Activated CD8-positive, alpha-beta T cell treated with anti-CD3 and anti-CD28 coated beads for 36 hours (primary cell): ENCODE measurements at regions not wholly inside any gene's neighbourhood (a gene's known extent, or its start where the extent isn't known, plus 50 kb on each side); places are given as distances from the start of the nearest gene placed in this dataset.
"Not testable (repeated sequence)": the region's sequence is repeated elsewhere in the genome, so short reads cannot be mapped to it uniquely, and the experiment has no call there.

Experiments
- ATAC-seq: fragments of 200-7000 bp; cut with Tn5 transposase; one replicate; pipeline ENCODE4 v1.10.0; 2021; ENCODE audit warnings: mild to moderate bottlenecking, moderate library complexity
- CTCF ChIA-PET: fragments of 350-600 bp; sonication (Branson Sonifier 250); formaldehyde crosslinking; loops from one replicate; lab custom pipeline; 2021; ENCODE audit warnings: antibody characterized with exemption; lab: Charles Lee
- POLR2A ChIA-PET: fragments of 350-600 bp; sonication (Branson Sonifier 250); formaldehyde crosslinking; loops from one replicate; lab custom pipeline; 2021; ENCODE audit warnings: antibody characterized with exemption; lab: Charles Lee
- DNase-seq: peaks from one replicate; pipeline ENCODE4 v3.0.0-alpha.2; 2020
- H3K27ac Mint-ChIP-seq: one replicate; pipeline ENCODE4 v1.8.0; 2021; ENCODE audit warnings: mild to moderate bottlenecking, mixed read lengths
- H3K27me3 Mint-ChIP-seq: one replicate; pipeline ENCODE4 v1.8.0; 2021; ENCODE audit warnings: mixed read lengths
- H3K36me3 Mint-ChIP-seq: one replicate; pipeline ENCODE4 v1.8.0; 2021; ENCODE audit warnings: low read depth, mixed read lengths
- H3K4me1 Mint-ChIP-seq: one replicate; pipeline ENCODE4 v1.8.0; 2021; ENCODE audit warnings: low read depth, mixed read lengths
- H3K4me3 Mint-ChIP-seq: one replicate; pipeline ENCODE4 v1.8.0; 2021; ENCODE audit warnings: mild to moderate bottlenecking, moderate library complexity, mixed read lengths
- H3K9me3 Mint-ChIP-seq: one replicate; pipeline ENCODE4 v1.8.0; 2021; ENCODE audit warnings: mixed read lengths
- intact Hi-C: fragments of 100-400 bp; cut with micrococcal nuclease; formaldehyde crosslinking; loops from one replicate; pipeline ENCODE4 v1.10.0; 2022
- TF ChIP-seq, protein P1 (sequence below): fragments of 200-600 bp; IDR thresholded peaks from one replicate; pipeline ENCODE4 v1.8.0; 2022; ENCODE audit warnings: antibody characterized with exemption, mild to moderate bottlenecking

- intact Hi-C loops: no loop called here
- ATAC-seq (no peak), DNase-seq (no peak)
- TF ChIP-seq, protein P1, sequence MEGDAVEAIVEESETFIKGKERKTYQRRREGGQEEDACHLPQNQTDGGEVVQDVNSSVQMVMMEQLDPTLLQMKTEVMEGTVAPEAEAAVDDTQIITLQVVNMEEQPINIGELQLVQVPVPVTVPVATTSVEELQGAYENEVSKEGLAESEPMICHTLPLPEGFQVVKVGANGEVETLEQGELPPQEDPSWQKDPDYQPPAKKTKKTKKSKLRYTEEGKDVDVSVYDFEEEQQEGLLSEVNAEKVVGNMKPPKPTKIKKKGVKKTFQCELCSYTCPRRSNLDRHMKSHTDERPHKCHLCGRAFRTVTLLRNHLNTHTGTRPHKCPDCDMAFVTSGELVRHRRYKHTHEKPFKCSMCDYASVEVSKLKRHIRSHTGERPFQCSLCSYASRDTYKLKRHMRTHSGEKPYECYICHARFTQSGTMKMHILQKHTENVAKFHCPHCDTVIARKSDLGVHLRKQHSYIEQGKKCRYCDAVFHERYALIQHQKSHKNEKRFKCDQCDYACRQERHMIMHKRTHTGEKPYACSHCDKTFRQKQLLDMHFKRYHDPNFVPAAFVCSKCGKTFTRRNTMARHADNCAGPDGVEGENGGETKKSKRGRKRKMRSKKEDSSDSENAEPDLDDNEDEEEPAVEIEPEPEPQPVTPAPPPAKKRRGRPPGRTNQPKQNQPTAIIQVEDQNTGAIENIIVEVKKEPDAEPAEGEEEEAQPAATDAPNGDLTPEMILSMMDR: no peak
- H3K27ac Mint-ChIP-seq: no peak overlapping the region
- H3K4me1 Mint-ChIP-seq: no peaks in the 10 kb centered on the region
- CTCF ChIA-PET: no interaction called here
- H3K4me3 Mint-ChIP-seq: no peak overlapping the region
- no peaks in the 10 kb centered on the region for H3K27me3 Mint-ChIP-seq
- POLR2A ChIA-PET: interaction anchor here (0.6 kb wide), 2 partner anchors 38 to 715 kb away, joined by 3 read pairs; no protein-coding TSS in a partner anchor
- H3K36me3 Mint-ChIP-seq: no peaks in the 10 kb centered on the region
- H3K9me3 Mint-ChIP-seq: peaks cover 17% of the 10 kb centered on the region
Measured at GRCh38 chr20:54793291-54793992, 318.0 kb downstream of the DOK5 start.

DNA sequence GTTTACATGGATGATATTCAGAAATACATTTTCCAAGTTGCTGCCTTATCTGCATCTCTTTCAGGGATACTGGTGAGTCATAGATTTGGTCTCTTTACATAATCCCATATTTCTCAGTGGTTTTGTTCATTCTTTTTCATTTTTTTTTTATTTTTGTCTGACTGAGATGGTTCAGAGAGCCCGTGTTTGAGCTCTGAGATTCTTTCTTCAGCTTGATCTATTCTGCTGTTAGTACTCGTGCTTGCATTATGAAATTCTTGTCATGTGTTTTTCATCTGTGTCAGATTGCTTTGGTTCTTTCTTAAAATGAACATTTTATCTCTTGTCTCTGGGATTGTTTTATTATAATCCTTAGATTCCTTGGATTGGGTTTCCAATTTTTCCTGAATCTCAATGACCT is 317.3 kb downstream of the DOK5 start:
- ChIA-PET CTCF (no interaction called here), POLR2A (no interaction called here)
- DNase-seq (no peak), ATAC-seq (no peak)
- H3K27ac Mint-ChIP-seq: no peak overlapping the region
- peaks cover 20% of the 10 kb centered on the region for H3K9me3 Mint-ChIP-seq
- intact Hi-C loops: no loop called here
- no peaks in the 10 kb centered on the region for H3K4me1 Mint-ChIP-seq
- TF ChIP-seq, protein P1: no peak
- H3K36me3 Mint-ChIP-seq: no peaks in the 10 kb centered on the region
- no peaks in the 10 kb centered on the region for H3K27me3 Mint-ChIP-seq
- H3K4me3 Mint-ChIP-seq: no peak overlapping the region

DNA sequence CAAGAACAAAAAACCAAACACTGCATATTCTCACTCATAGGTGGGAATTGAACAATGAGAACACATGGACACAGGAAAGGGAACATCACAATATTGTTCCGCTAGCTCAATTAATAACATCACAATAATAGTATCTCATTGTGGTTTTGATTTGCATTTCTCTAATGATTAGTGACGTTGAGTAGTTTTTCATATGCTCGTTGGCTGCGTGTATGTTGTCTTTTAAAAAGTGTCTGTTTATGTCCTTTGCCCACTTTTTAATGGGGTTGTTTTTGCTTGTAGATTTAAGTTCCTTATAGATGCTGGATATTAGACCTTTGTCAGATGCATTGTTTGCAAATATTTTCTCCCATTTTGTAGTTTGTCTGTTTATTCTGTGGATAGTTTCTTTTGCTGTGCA is 312.9 kb downstream of the DOK5 start:
- ATAC-seq, CTCF ChIA-PET, H3K4me3 Mint-ChIP-seq, H3K4me1 Mint-ChIP-seq, H3K27me3 Mint-ChIP-seq, H3K36me3 Mint-ChIP-seq, POLR2A ChIA-PET, H3K27ac Mint-ChIP-seq, DNase-seq, intact Hi-C loops: not testable (repeated sequence)
- peaks cover 20% of the 10 kb centered on the region for H3K9me3 Mint-ChIP-seq

DNA sequence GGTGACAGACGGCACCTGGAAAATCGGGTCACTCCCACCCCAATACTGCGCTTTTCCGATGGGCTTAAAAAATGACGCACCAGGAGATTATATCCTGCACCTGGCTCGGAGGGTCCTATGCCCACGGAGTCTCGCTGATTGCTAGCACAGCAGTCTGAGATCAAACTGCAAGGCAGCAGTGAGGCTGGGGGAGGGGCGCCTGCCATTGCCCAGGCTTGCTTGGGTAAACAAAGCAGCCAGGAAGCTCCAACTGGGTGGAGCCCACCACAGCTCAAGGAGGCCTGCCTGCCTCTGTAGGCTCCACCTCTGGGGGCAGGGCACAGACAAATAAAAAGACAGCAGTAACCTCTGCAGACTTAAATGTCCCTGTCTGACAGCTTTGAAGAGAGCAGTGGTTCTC is 307.4 kb downstream of the DOK5 start:
- H3K36me3 Mint-ChIP-seq, ATAC-seq, H3K4me3 Mint-ChIP-seq, POLR2A ChIA-PET, DNase-seq, H3K4me1 Mint-ChIP-seq, H3K27ac Mint-ChIP-seq, CTCF ChIA-PET, intact Hi-C loops, H3K9me3 Mint-ChIP-seq, H3K27me3 Mint-ChIP-seq: not testable (repeated sequence)

DNA sequence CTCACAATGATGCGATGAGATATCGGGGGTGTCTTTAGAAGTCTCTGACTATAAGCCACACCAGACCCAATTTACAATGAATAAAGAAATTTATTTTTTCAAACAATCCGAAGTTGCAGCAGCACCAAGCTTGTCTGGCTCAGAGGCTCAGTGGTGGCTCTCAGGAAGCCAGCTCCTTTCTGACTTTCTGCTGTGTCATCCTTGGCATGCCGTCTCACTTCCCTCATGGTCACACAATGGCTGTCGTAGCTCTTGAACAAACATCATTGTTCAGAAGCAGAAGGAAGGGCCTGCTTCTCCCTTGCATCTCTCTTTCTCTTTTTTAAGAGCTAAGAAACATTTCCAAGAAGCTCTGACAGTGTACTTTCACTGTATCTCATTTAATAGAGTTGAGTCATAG is 299.0 kb downstream of the DOK5 start:
- intact Hi-C loops: no loop called here

DNA sequence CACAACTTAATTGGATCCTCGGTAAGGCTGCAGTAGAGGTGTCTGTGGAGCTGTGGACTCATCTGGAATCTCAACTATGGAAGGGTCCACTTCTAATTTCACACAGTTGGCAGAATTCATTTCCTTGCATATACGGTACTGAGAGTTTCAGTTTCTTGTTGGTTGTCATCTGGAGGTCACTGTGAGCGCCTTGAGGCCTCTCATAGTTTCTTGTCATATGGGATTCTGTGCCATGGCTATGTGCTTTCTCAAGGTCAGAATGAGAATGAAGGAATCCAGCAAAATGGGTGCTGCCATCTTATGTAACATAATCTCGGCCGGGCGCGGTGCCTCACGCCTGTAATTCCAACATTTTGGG is 298.2 kb downstream of the DOK5 start:
- ChIA-PET POLR2A (no interaction called here), CTCF (no interaction called here)
- peaks cover 2% of the 10 kb centered on the region for H3K9me3 Mint-ChIP-seq
- H3K36me3 Mint-ChIP-seq: no peaks in the 10 kb centered on the region
- peaks cover 2% of the 10 kb centered on the region for H3K27me3 Mint-ChIP-seq
- intact Hi-C loops: no loop called here
- ATAC-seq: no peak
- DNase-seq: no peak
- no peak overlapping the region for H3K27ac Mint-ChIP-seq
- TF ChIP-seq, protein P1: no peak
- no peak overlapping the region for H3K4me3 Mint-ChIP-seq
- H3K4me1 Mint-ChIP-seq: no peaks in the 10 kb centered on the region

More for the DNA sequence above, 299.0 kb downstream of the DOK5 start:
- Mint-ChIP-seq H3K4me1 (no peaks in the 10 kb centered on the region), H3K36me3 (no peaks in the 10 kb centered on the region), H3K27me3 (peaks cover 2% of the 10 kb centered on the region), H3K9me3 (peaks cover 2% of the 10 kb centered on the region), H3K4me3 (no peak overlapping the region), H3K27ac (no peak overlapping the region)
- TF ChIP-seq, protein P1: no peak
- DNase-seq (no peak), ATAC-seq (no peak)
- ChIA-PET POLR2A (no interaction called here), CTCF (no interaction called here)
